ENCODE measurements at regions not wholly inside any gene's neighbourhood (a gene's known extent, or its start where the extent isn't known, plus 50 kb on each side); places are given as distances from the start of the nearest gene placed in this dataset.

GRCh38 chr3:72185549-72186399 lies 400.8 kb upstream of the PROK2 start:
- no peak for DNase-seq (ENCODE audit: low spot score)
- Mint-ChIP-seq H3K27ac (no peak overlapping the region), H3K9me3 (no peaks in the 10 kb centered on the region), H3K4me1 (ENCODE audit: low read depth in 2 of 2) (no peaks in the 10 kb centered on the region), H3K36me3 (no peaks in the 10 kb centered on the region), H3K4me3 (no peak overlapping the region), H3K27me3 (peaks cover 15 to 21% of the 10 kb centered on the region in 2 donors)
- ATAC-seq = no peak

- no peak overlapping the region for H3K4me3 Mint-ChIP-seq
- no peak for DNase-seq (ENCODE audit: low spot score)
- H3K36me3 Mint-ChIP-seq = no peaks in the 10 kb centered on the region
- H3K27ac Mint-ChIP-seq = no peak overlapping the region
- H3K27me3 Mint-ChIP-seq = peaks cover 24 to 44% of the 10 kb centered on the region in 2 donors
- no peaks in the 10 kb centered on the region for H3K4me1 Mint-ChIP-seq (ENCODE audit: low read depth in 2 of 2)
- no peak for ATAC-seq
- H3K9me3 Mint-ChIP-seq = no peaks in the 10 kb centered on the region
Observed at GRCh38 chr3:72183489-72183888, 398.5 kb upstream of the PROK2 start.

GRCh38 chr3:72182206-72182605 lies 397.3 kb upstream of the PROK2 start:
- H3K27me3 Mint-ChIP-seq = peaks cover 19 to 44% of the 10 kb centered on the region in 2 donors
- ATAC-seq = no peak

GRCh38 chr3:72181251-72181650 lies 396.3 kb upstream of the PROK2 start:
- peaks cover 7% of the 10 kb centered on the region in 2 donors for H3K4me1 Mint-ChIP-seq (ENCODE audit: low read depth in 2 of 2)

More at GRCh38 chr3:72182206-72182605, 397.3 kb upstream of the PROK2 start:
- no peak overlapping the region for H3K4me3 Mint-ChIP-seq
- H3K27ac Mint-ChIP-seq = no peak overlapping the region
- H3K4me1 Mint-ChIP-seq (ENCODE audit: low read depth in 2 of 2) = no peaks in the 10 kb centered on the region
- DNase-seq (ENCODE audit: low spot score) = no peak
- no peaks in the 10 kb centered on the region for H3K9me3 Mint-ChIP-seq
- H3K36me3 Mint-ChIP-seq = no peaks in the 10 kb centered on the region

GRCh38 chr3:72180405-72180804 lies 395.5 kb upstream of the PROK2 start:
- Mint-ChIP-seq H3K27me3 (peaks cover 32 to 56% of the 10 kb centered on the region in 2 donors), H3K36me3 (no peaks in the 10 kb centered on the region), H3K9me3 (no peaks in the 10 kb centered on the region), H3K4me3 (no peak overlapping the region), H3K27ac (no peak overlapping the region), H3K4me1 (ENCODE audit: low read depth in 2 of 2) (peaks cover 9% of the 10 kb centered on the region in 2 donors)
- ATAC-seq = no peak
- DNase-seq (ENCODE audit: low spot score) = no peak

More at GRCh38 chr3:72181251-72181650, 396.3 kb upstream of the PROK2 start:
- Mint-ChIP-seq H3K36me3 (no peaks in the 10 kb centered on the region), H3K27me3 (peaks cover 25 to 47% of the 10 kb centered on the region in 2 donors), H3K27ac (no peak overlapping the region), H3K4me3 (no peak overlapping the region), H3K9me3 (no peaks in the 10 kb centered on the region)
- no peak for ATAC-seq
- DNase-seq (ENCODE audit: low spot score) = no peak

GRCh38 chr3:72179107-72179464 lies 394.1 kb upstream of the PROK2 start:
- H3K9me3 Mint-ChIP-seq = no peaks in the 10 kb centered on the region
- peaks cover 9% of the 10 kb centered on the region in 2 donors for H3K4me1 Mint-ChIP-seq (ENCODE audit: low read depth in 2 of 2)
- no peak overlapping the region for H3K27ac Mint-ChIP-seq
- H3K27me3 Mint-ChIP-seq = peaks cover 39 to 68% of the 10 kb centered on the region in 2 donors
- no peak for DNase-seq (ENCODE audit: low spot score)
- no peak overlapping the region for H3K4me3 Mint-ChIP-seq
- no peak for ATAC-seq
- H3K36me3 Mint-ChIP-seq = no peaks in the 10 kb centered on the region

GRCh38 chr3:72178463-72179106 lies 393.6 kb upstream of the PROK2 start:
- Mint-ChIP-seq H3K27me3 (peaks cover 40 to 73% of the 10 kb centered on the region in 2 donors), H3K4me1 (ENCODE audit: low read depth in 2 of 2) (peaks cover 9% of the 10 kb centered on the region in 2 donors), H3K4me3 (no peak overlapping the region), H3K27ac (no peak overlapping the region), H3K9me3 (no peaks in the 10 kb centered on the region), H3K36me3 (no peaks in the 10 kb centered on the region)
- DNase-seq (ENCODE audit: low spot score) (no peak), ATAC-seq (no peak)

GRCh38 chr3:72177075-72178050 lies 392.4 kb upstream of the PROK2 start:
- peak overlapping the region; percentile 25 for H3K4me3 Mint-ChIP-seq
- H3K27me3 Mint-ChIP-seq = peaks cover 43 to 76% of the 10 kb centered on the region in 2 donors
- H3K27ac Mint-ChIP-seq = no peak overlapping the region
- no peaks in the 10 kb centered on the region for H3K9me3 Mint-ChIP-seq
- peaks cover 9% of the 10 kb centered on the region in 2 donors for H3K4me1 Mint-ChIP-seq (ENCODE audit: low read depth in 2 of 2)
- DNase-seq (ENCODE audit: low spot score) (no peak), ATAC-seq (peak; percentile 32 to 41)
- H3K36me3 Mint-ChIP-seq = no peaks in the 10 kb centered on the region

GRCh38 chr3:72176537-72177041 lies 391.6 kb upstream of the PROK2 start:
- ATAC-seq (peak in 1 of 2 donors; percentile 50), DNase-seq (ENCODE audit: low spot score) (no peak)
- peak overlapping the region; percentile 25 for H3K4me3 Mint-ChIP-seq
- H3K9me3 Mint-ChIP-seq = no peaks in the 10 kb centered on the region
- H3K4me1 Mint-ChIP-seq (ENCODE audit: low read depth in 2 of 2) = peaks cover 9% of the 10 kb centered on the region in 2 donors
- peaks cover 42 to 73% of the 10 kb centered on the region in 2 donors for H3K27me3 Mint-ChIP-seq
- no peaks in the 10 kb centered on the region for H3K36me3 Mint-ChIP-seq
- no peak overlapping the region for H3K27ac Mint-ChIP-seq

- DNase-seq (ENCODE audit: low spot score) = no peak
- Mint-ChIP-seq H3K4me3 (no peak overlapping the region), H3K27ac (no peak overlapping the region), H3K36me3 (no peaks in the 10 kb centered on the region), H3K9me3 (no peaks in the 10 kb centered on the region), H3K4me1 (ENCODE audit: low read depth in 2 of 2) (peaks cover 9% of the 10 kb centered on the region in 2 donors), H3K27me3 (peaks cover 39 to 61% of the 10 kb centered on the region in 2 donors)
- ATAC-seq = no peak
Observed at GRCh38 chr3:72175296-72175858, 390.4 kb upstream of the PROK2 start.

- peaks cover 9% of the 10 kb centered on the region in 2 donors for H3K4me1 Mint-ChIP-seq (ENCODE audit: low read depth in 2 of 2)
- no peak for DNase-seq (ENCODE audit: low spot score)
- H3K27me3 Mint-ChIP-seq = peaks cover 39 to 56% of the 10 kb centered on the region in 2 donors
- no peak overlapping the region for H3K4me3 Mint-ChIP-seq
- no peaks in the 10 kb centered on the region for H3K36me3 Mint-ChIP-seq
- ATAC-seq = no peak
- H3K27ac Mint-ChIP-seq = no peak overlapping the region
- H3K9me3 Mint-ChIP-seq = no peaks in the 10 kb centered on the region
Observed at GRCh38 chr3:72174890-72175289, 389.9 kb upstream of the PROK2 start.

GRCh38 chr3:72174040-72174439 lies 389.1 kb upstream of the PROK2 start:
- Mint-ChIP-seq H3K9me3 (no peaks in the 10 kb centered on the region), H3K27ac (no peak overlapping the region), H3K4me3 (no peak overlapping the region), H3K27me3 (peaks cover 34 to 47% of the 10 kb centered on the region in 2 donors), H3K36me3 (no peaks in the 10 kb centered on the region), H3K4me1 (ENCODE audit: low read depth in 2 of 2) (peaks cover 9% of the 10 kb centered on the region in 2 donors)
- ATAC-seq = no peak
- DNase-seq (ENCODE audit: low spot score) = no peak

GRCh38 chr3:72171946-72172345 lies 387.0 kb upstream of the PROK2 start:
- DNase-seq (ENCODE audit: low spot score) = no peak
- no peak overlapping the region for H3K27ac Mint-ChIP-seq
- peaks cover 29 to 41% of the 10 kb centered on the region in 2 donors for H3K27me3 Mint-ChIP-seq
- H3K4me1 Mint-ChIP-seq (ENCODE audit: low read depth in 2 of 2) = peaks cover 9% of the 10 kb centered on the region in 2 donors
- no peaks in the 10 kb centered on the region for H3K9me3 Mint-ChIP-seq
- H3K36me3 Mint-ChIP-seq = no peaks in the 10 kb centered on the region
- H3K4me3 Mint-ChIP-seq = no peak overlapping the region
- no peak for ATAC-seq
